ENCODE measurements at regions not wholly inside any gene's neighbourhood (a gene's known extent, or its start where the extent isn't known, plus 50 kb on each side); places are given as distances from the start of the nearest gene placed in this dataset.

DNA sequence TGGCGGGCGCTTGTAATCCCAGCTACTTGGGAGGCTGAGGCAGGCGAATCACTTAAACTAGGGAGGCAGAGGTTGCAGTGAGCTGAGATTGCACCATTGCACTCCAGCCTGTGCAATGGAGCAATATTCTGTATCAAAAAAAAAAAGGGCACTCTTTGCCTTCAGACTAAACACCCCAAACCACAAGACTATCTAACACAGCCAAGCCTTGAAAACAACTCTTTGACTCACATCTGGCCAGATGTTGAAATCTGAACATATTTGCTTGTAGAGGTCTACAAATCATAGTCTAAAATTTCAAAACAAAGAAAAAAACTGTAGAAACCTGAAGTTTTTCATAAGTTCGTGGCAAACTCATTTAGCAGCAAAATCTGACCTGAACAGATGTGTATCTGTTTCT, 94.9 kb downstream of the FAM161A start:
- H3K9me3 ChIP-seq (ENCODE audit: control insufficient read depth, low read length): no peaks in the 10 kb centered on the region
- WGBS, 2 experiments (ENCODE audit: insufficient coverage in 1 of 2, insufficient read length in 1 of 2): 76 to 88% methylated on average over 4 of the region's 4 CpGs
- peaks cover 5% of the 10 kb centered on the region for H3K27me3 ChIP-seq (ENCODE audit: control insufficient read depth, insufficient read depth, low read length, poor library complexity, severe bottlenecking)
- Mint-ChIP-seq H3K9me3 (no peaks in the 10 kb centered on the region), H3K27me3 (ENCODE audit: insufficient read depth) (peaks cover 13% of the 10 kb centered on the region), H3K4me1 (no peaks in the 10 kb centered on the region), H3K36me3 (ENCODE audit: low read depth) (no peaks in the 10 kb centered on the region), H3K27ac (no peak overlapping the region), H3K4me3 (no peak overlapping the region)
- no peak overlapping the region for H3K4me3 ChIP-seq (ENCODE audit: low read length)
- H3K27ac ChIP-seq (ENCODE audit: low read depth, low read length): no peak overlapping the region
- no peak overlapping the region for H3K9ac ChIP-seq (ENCODE audit: extremely low read depth, low read length, poor library complexity, severe bottlenecking)
- TF ChIP-seq, protein P1, sequence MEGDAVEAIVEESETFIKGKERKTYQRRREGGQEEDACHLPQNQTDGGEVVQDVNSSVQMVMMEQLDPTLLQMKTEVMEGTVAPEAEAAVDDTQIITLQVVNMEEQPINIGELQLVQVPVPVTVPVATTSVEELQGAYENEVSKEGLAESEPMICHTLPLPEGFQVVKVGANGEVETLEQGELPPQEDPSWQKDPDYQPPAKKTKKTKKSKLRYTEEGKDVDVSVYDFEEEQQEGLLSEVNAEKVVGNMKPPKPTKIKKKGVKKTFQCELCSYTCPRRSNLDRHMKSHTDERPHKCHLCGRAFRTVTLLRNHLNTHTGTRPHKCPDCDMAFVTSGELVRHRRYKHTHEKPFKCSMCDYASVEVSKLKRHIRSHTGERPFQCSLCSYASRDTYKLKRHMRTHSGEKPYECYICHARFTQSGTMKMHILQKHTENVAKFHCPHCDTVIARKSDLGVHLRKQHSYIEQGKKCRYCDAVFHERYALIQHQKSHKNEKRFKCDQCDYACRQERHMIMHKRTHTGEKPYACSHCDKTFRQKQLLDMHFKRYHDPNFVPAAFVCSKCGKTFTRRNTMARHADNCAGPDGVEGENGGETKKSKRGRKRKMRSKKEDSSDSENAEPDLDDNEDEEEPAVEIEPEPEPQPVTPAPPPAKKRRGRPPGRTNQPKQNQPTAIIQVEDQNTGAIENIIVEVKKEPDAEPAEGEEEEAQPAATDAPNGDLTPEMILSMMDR (conservative IDR thresholded peaks at IDR 0.05): no peak
- no peak for DNase-seq
- H3K4me1 ChIP-seq (ENCODE audit: control insufficient read depth, insufficient read depth, low read length): no peaks in the 10 kb centered on the region
- no peaks in the 10 kb centered on the region for H3K36me3 ChIP-seq (ENCODE audit: control insufficient read depth, insufficient read depth, low read length)

DNA sequence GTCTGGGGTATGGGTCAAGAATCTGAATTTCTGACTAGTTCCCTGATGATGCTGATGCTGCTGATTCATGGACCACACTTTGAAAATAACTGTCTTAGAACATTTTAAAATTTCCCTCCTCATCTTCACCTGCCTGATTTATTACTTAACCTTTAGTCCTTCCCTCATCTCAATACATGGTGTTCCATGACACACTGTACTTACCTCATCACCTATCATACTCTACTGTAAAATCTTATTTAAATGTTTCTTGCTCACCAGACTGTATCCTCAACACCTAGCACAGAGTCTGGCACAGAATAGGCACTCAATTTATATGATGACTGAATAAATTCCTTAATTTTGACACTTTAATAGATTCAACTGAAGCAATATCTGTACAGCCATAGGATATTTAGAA, 95.7 kb downstream of the FAM161A start:
- TF ChIP-seq, protein P1 (conservative IDR thresholded peaks at IDR 0.05): no peak
- H3K9ac ChIP-seq (ENCODE audit: extremely low read depth, low read length, poor library complexity, severe bottlenecking): no peak overlapping the region
- H3K4me1 ChIP-seq (ENCODE audit: control insufficient read depth, insufficient read depth, low read length): no peaks in the 10 kb centered on the region
- Mint-ChIP-seq H3K27ac (no peak overlapping the region), H3K27me3 (ENCODE audit: insufficient read depth) (peaks cover 11% of the 10 kb centered on the region), H3K4me1 (no peaks in the 10 kb centered on the region), H3K36me3 (ENCODE audit: low read depth) (no peaks in the 10 kb centered on the region), H3K4me3 (no peak overlapping the region), H3K9me3 (peaks cover 2% of the 10 kb centered on the region)
- peaks cover 5% of the 10 kb centered on the region for H3K27me3 ChIP-seq (ENCODE audit: control insufficient read depth, insufficient read depth, low read length, poor library complexity, severe bottlenecking)
- DNase-seq: no peak
- H3K27ac ChIP-seq (ENCODE audit: low read depth, low read length): no peak overlapping the region
- no peak overlapping the region for H3K4me3 ChIP-seq (ENCODE audit: low read length)
- no peaks in the 10 kb centered on the region for H3K36me3 ChIP-seq (ENCODE audit: control insufficient read depth, insufficient read depth, low read length)
- peaks cover 5% of the 10 kb centered on the region for H3K9me3 ChIP-seq (ENCODE audit: control insufficient read depth, low read length)

DNA sequence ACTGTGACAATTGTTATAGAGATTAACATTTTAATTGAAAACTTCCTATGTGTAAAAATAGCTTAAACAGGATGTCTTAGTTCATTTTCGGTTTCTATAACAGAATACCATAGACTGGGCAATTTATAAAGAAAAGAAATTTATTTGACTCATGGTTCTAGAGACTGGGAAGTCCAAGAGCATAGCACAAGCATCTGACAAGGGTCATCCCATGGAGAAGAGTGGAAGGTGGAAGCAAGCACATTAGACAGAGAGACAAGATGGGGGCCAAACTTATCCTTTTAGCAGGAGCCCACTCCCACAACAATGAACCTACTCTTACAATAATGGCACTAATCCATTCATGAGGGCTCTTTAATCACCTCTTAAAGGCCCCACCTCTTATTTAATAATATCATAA, 100.3 kb downstream of the FAM161A start:
- no peaks in the 10 kb centered on the region for H3K4me1 Mint-ChIP-seq

More for the DNA sequence above, 100.3 kb downstream of the FAM161A start:
- H3K36me3 ChIP-seq (ENCODE audit: control insufficient read depth, insufficient read depth, low read length): no peaks in the 10 kb centered on the region
- H3K9ac ChIP-seq (ENCODE audit: extremely low read depth, low read length, poor library complexity, severe bottlenecking): no peak overlapping the region
- Mint-ChIP-seq H3K4me3 (no peak overlapping the region), H3K9me3 (peaks cover 2% of the 10 kb centered on the region), H3K27ac (no peak overlapping the region), H3K27me3 (ENCODE audit: insufficient read depth) (peaks cover 5% of the 10 kb centered on the region), H3K36me3 (ENCODE audit: low read depth) (no peaks in the 10 kb centered on the region)
- no peak overlapping the region for H3K27ac ChIP-seq (ENCODE audit: low read depth, low read length)
- 77% methylated on average over 1 of the region's 1 CpG; no CpG with 5 or more reads in 1 of the 2 experiments for WGBS, 2 experiments (ENCODE audit: insufficient coverage in 1 of 2, insufficient read length in 1 of 2)
- no peak overlapping the region for H3K4me3 ChIP-seq (ENCODE audit: low read length)
- H3K9me3 ChIP-seq (ENCODE audit: control insufficient read depth, low read length): peaks cover 9% of the 10 kb centered on the region
- H3K4me1 ChIP-seq (ENCODE audit: control insufficient read depth, insufficient read depth, low read length): no peaks in the 10 kb centered on the region
- H3K27me3 ChIP-seq (ENCODE audit: control insufficient read depth, insufficient read depth, low read length, poor library complexity, severe bottlenecking): no peaks in the 10 kb centered on the region
- TF ChIP-seq, protein P1 (conservative IDR thresholded peaks at IDR 0.05): no peak
- no peak for DNase-seq
